ENCODE measurements at regions not wholly inside any gene's neighbourhood (a gene's known extent, or its start where the extent isn't known, plus 50 kb on each side); places are given as distances from the start of the nearest gene placed in this dataset.
"Not testable (repeated sequence)": the region's sequence is repeated elsewhere in the genome, so short reads cannot be mapped to it uniquely, and the experiment has no call there.

GRCh38 chr20:30963591-30963990 is 293.9 kb upstream of the DEFB115 start:
- H3F3A ChIP-seq (ENCODE audit: low read length, unreplicated experiment): no peaks in the 10 kb centered on the region
- intact Hi-C loops (cut with micrococcal nuclease): no loop called here
- H3K27me3 ChIP-seq (ENCODE audit: low read length): no peaks in the 10 kb centered on the region
- no peaks in the 10 kb centered on the region for H3K9me2 ChIP-seq (replicated peaks; ENCODE audit: low read length)
- H3K27ac ChIP-seq (ENCODE audit: low read length): no peak overlapping the region
- H3K9me3 ChIP-seq (ENCODE audit: low read length): 0 out of 2 replicates have a peak, but pooled peaks cover 2% of the 10 kb centered on the region
- H3K9ac ChIP-seq (ENCODE audit: low read length): no peak overlapping the region
- no peak overlapping the region for H3K4me2 ChIP-seq (ENCODE audit: low read length)
- H3K79me2 ChIP-seq (ENCODE audit: low read length): no peaks in the 10 kb centered on the region
- no TSS peak for BruUV-seq (replicated peaks)
- ChIA-PET POLR2A (ENCODE audit: unreplicated experiment) (no interaction called here), CTCF (no interaction called here)
- TF ChIP-seq CTCF (conservative IDR thresholded peaks at IDR 0.05; ENCODE audit: low read depth, low read length): no peak
- no peak for TF ChIP-seq EZH2phosphoT487 (IDR thresholded peaks at IDR 0.05; ENCODE audit: borderline replicate concordance, low read length)
- no peak for TF ChIP-seq EZH2 (IDR thresholded peaks at IDR 0.05; ENCODE audit: low read length, unreplicated experiment)
- DNase-seq: no peak
- no peak overlapping the region for H2AFZ ChIP-seq (ENCODE audit: low read length)
- H3K4me3 ChIP-seq (ENCODE audit: low read length): no peak overlapping the region
- H3K36me3 ChIP-seq (ENCODE audit: low read depth, low read length): no peaks in the 10 kb centered on the region
- no peaks in the 10 kb centered on the region for H3K4me1 ChIP-seq (ENCODE audit: insufficient read depth, low read length)
- no peak for ATAC-seq
- H4K20me1 ChIP-seq (ENCODE audit: low read length): no peaks in the 10 kb centered on the region

- H3K4me1 ChIP-seq (ENCODE audit: insufficient read depth, low read length); intact Hi-C loops (cut with micrococcal nuclease); H3K4me2 ChIP-seq (ENCODE audit: low read length); DNase-seq; H3K27ac ChIP-seq (ENCODE audit: low read length); H3K36me3 ChIP-seq (ENCODE audit: low read depth, low read length); BruUV-seq (replicated peaks); H2AFZ ChIP-seq (ENCODE audit: low read length); H3F3A ChIP-seq (ENCODE audit: low read length, unreplicated experiment); H4K20me1 ChIP-seq (ENCODE audit: low read length); ATAC-seq; H3K9me3 ChIP-seq (ENCODE audit: low read length); H3K9me2 ChIP-seq (replicated peaks; ENCODE audit: low read length); H3K79me2 ChIP-seq (ENCODE audit: low read length); H3K27me3 ChIP-seq (ENCODE audit: low read length); CTCF ChIA-PET; H3K9ac ChIP-seq (ENCODE audit: low read length); POLR2A ChIA-PET (ENCODE audit: unreplicated experiment); H3K4me3 ChIP-seq (ENCODE audit: low read length): not testable (repeated sequence)
Observed at GRCh38 chr20:30975859-30976258, 281.6 kb upstream of the DEFB115 start.

- no TSS peak for BruUV-seq (replicated peaks)
- H3K79me2 ChIP-seq (ENCODE audit: low read length): no peaks in the 10 kb centered on the region
- ChIA-PET POLR2A (ENCODE audit: unreplicated experiment) (no interaction called here), CTCF (no interaction called here)
- DNase-seq (no peak), ATAC-seq (no peak)
- H2AFZ ChIP-seq (ENCODE audit: low read length): no peak overlapping the region
- no peak overlapping the region for H3K9ac ChIP-seq (ENCODE audit: low read length)
- H3K9me3 ChIP-seq (ENCODE audit: low read length): no peaks in the 10 kb centered on the region
- no peak overlapping the region for H3K27ac ChIP-seq (ENCODE audit: low read length)
- H4K20me1 ChIP-seq (ENCODE audit: low read length): no peaks in the 10 kb centered on the region
- no peak overlapping the region for H3K4me3 ChIP-seq (ENCODE audit: low read length)
- H3K4me2 ChIP-seq (ENCODE audit: low read length): no peak overlapping the region
- H3F3A ChIP-seq (ENCODE audit: low read length, unreplicated experiment): no peaks in the 10 kb centered on the region
- H3K9me2 ChIP-seq (replicated peaks; ENCODE audit: low read length): no peaks in the 10 kb centered on the region
- H3K27me3 ChIP-seq (ENCODE audit: low read length): no peaks in the 10 kb centered on the region
- H3K4me1 ChIP-seq (ENCODE audit: insufficient read depth, low read length): no peaks in the 10 kb centered on the region
- intact Hi-C loops (cut with micrococcal nuclease): no loop called here
- no peak for TF ChIP-seq CTCF (conservative IDR thresholded peaks at IDR 0.05; ENCODE audit: low read depth, low read length)
- TF ChIP-seq EZH2 (IDR thresholded peaks at IDR 0.05; ENCODE audit: low read length, unreplicated experiment): no peak
- no peak for TF ChIP-seq EZH2phosphoT487 (IDR thresholded peaks at IDR 0.05; ENCODE audit: borderline replicate concordance, low read length)
- H3K36me3 ChIP-seq (ENCODE audit: low read depth, low read length): no peaks in the 10 kb centered on the region
Observed at GRCh38 chr20:30985386-30985785, 272.1 kb upstream of the DEFB115 start.

All from PC-3 (cell line).